Ishikawa (cell line): ENCODE measurements at regions not wholly inside any gene's neighbourhood (a gene's known extent, or its start where the extent isn't known, plus 50 kb on each side); places are given as distances from the start of the nearest gene placed in this dataset.

Source experiments
- CEBPB ChIP-seq: IDR thresholded peaks from 2 replicates; pipeline ENCODE4 v1.6.1; 2012
- CREB1 ChIP-seq: IDR thresholded peaks from 2 replicates; pipeline ENCODE4 v1.6.1; 2012; ENCODE audit warnings: low read depth
- EGR1 ChIP-seq: IDR thresholded peaks from 2 replicates; pipeline ENCODE4 v1.6.1; 2012
- EP300 ChIP-seq: IDR thresholded peaks from 2 replicates; pipeline ENCODE4 v1.6.1; 2012; ENCODE audit warnings: borderline replicate concordance
- FOXM1 ChIP-seq: IDR thresholded peaks from 2 replicates; pipeline ENCODE4 v1.6.1; 2012; ENCODE audit warnings: low read depth, borderline replicate concordance
- MAX ChIP-seq: IDR thresholded peaks from 2 replicates; pipeline ENCODE4 v1.6.1; 2012
- NFIC ChIP-seq: IDR thresholded peaks from 2 replicates; pipeline ENCODE4 v1.6.1; 2012
- RAD21 ChIP-seq: IDR thresholded peaks from 2 replicates; pipeline ENCODE4 v1.6.1; 2012; ENCODE audit warnings: low read depth
- TAF1 ChIP-seq: IDR thresholded peaks from 2 replicates; pipeline ENCODE4 v1.6.1; 2012; ENCODE audit warnings: low read depth, mild to moderate bottlenecking
- TCF12 ChIP-seq: IDR thresholded peaks from 2 replicates; pipeline ENCODE4 v1.6.1; 2012; ENCODE audit warnings: low read depth
- TEAD4 ChIP-seq: IDR thresholded peaks from 2 replicates; pipeline ENCODE4 v1.6.1; 2012
- YY1 ChIP-seq: IDR thresholded peaks from 2 replicates; pipeline ENCODE4 v1.6.1; 2012; ENCODE audit warnings: low read depth
- ZBTB7A ChIP-seq: IDR thresholded peaks from 2 replicates; pipeline ENCODE4 v1.6.1; 2012; ENCODE audit warnings: low read depth
- TF ChIP-seq, protein P1 (sequence below): IDR thresholded peaks from 2 replicates; pipeline ENCODE4 v1.6.1; 2012
- TF ChIP-seq, protein P2 (sequence below): IDR thresholded peaks from 2 replicates; pipeline ENCODE4 v1.6.1; 2012; ENCODE audit warnings: low read depth, mild to moderate bottlenecking

DNA sequence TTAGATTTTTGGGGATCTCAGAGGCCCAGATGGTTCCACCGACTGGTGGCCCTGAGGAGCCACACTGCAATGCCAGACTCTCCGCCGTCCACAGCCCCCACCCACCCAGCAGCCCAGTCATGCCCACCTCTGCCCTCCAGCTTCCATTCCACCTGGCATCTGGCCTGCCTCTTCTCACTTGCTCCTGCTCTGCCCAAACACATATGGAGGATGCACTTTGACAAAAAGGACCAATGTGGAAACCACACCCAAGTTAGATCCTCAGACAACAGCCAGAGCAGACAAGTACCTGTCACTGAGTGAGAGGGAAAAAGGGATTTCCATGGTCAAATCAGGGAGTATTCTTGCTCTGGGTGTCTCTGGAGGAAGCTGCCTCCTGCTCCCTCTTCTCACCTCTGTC lies 120.6 kb upstream of the NXT1 start:
- TF ChIP-seq EGR1, result no peak
- TF ChIP-seq RAD21, result no peak
- no peak for TF ChIP-seq TAF1
- TF ChIP-seq, protein P1, sequence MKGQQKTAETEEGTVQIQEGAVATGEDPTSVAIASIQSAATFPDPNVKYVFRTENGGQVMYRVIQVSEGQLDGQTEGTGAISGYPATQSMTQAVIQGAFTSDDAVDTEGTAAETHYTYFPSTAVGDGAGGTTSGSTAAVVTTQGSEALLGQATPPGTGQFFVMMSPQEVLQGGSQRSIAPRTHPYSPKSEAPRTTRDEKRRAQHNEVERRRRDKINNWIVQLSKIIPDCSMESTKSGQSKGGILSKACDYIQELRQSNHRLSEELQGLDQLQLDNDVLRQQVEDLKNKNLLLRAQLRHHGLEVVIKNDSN, result no peak
- no peak for TF ChIP-seq EP300
- TF ChIP-seq ZBTB7A, result no peak
- no peak for TF ChIP-seq NFIC
- TF ChIP-seq, protein P2, sequence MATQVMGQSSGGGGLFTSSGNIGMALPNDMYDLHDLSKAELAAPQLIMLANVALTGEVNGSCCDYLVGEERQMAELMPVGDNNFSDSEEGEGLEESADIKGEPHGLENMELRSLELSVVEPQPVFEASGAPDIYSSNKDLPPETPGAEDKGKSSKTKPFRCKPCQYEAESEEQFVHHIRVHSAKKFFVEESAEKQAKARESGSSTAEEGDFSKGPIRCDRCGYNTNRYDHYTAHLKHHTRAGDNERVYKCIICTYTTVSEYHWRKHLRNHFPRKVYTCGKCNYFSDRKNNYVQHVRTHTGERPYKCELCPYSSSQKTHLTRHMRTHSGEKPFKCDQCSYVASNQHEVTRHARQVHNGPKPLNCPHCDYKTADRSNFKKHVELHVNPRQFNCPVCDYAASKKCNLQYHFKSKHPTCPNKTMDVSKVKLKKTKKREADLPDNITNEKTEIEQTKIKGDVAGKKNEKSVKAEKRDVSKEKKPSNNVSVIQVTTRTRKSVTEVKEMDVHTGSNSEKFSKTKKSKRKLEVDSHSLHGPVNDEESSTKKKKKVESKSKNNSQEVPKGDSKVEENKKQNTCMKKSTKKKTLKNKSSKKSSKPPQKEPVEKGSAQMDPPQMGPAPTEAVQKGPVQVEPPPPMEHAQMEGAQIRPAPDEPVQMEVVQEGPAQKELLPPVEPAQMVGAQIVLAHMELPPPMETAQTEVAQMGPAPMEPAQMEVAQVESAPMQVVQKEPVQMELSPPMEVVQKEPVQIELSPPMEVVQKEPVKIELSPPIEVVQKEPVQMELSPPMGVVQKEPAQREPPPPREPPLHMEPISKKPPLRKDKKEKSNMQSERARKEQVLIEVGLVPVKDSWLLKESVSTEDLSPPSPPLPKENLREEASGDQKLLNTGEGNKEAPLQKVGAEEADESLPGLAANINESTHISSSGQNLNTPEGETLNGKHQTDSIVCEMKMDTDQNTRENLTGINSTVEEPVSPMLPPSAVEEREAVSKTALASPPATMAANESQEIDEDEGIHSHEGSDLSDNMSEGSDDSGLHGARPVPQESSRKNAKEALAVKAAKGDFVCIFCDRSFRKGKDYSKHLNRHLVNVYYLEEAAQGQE, result no peak
- TF ChIP-seq CREB1, result no peak
- no peak for TF ChIP-seq YY1
- TF ChIP-seq MAX, result no peak
- no peak for TF ChIP-seq CEBPB
- TF ChIP-seq TCF12, result no peak
- TF ChIP-seq TEAD4, result no peak
- no peak for TF ChIP-seq FOXM1

- TF ChIP-seq TAF1 (no peak), CREB1 (no peak), MAX (no peak), RAD21 (no peak), TEAD4 (no peak), EP300 (no peak), TCF12 (no peak), EGR1 (no peak), CEBPB (no peak), YY1 (no peak), NFIC (no peak), ZBTB7A (no peak)
- TF ChIP-seq, protein P2, result no peak
- TF ChIP-seq, protein P1, result no peak
Measured at GRCh38 chr20:23228912-23229311, 121.7 kb upstream of the NXT1 start.

DNA sequence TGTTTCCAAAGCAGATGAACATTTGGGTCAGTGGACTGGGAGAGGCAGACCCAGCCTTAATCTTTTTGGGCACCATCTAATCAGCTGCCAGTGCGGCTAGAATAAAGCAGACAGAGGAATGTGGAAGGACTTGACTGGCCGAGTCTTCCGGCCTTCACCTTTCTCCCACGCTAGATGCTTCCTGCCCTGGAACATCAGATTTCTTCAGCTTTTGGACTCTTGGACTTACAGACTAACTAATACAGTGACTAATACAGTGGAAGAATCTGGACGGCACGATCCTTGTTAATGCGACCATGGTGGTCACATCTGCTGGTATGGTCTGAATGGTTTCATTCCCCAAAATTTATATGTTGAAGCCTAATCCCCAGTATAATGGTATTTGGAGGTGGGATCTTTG lies 122.6 kb upstream of the NXT1 start:
- TF ChIP-seq MAX (no peak), CREB1 (no peak), TAF1 (no peak), EGR1 (no peak)

GRCh38 chr20:23227274-23227673 lies 123.3 kb upstream of the NXT1 start:
- no peak for TF ChIP-seq CEBPB
- no peak for TF ChIP-seq RAD21
- no peak for TF ChIP-seq EP300
- no peak for TF ChIP-seq MAX
- TF ChIP-seq, protein P2, result no peak
- no peak for TF ChIP-seq ZBTB7A
- TF ChIP-seq, protein P1, result no peak
